ENCODE measurements at regions not wholly inside any gene's neighbourhood (a gene's known extent, or its start where the extent isn't known, plus 50 kb on each side); places are given as distances from the start of the nearest gene placed in this dataset.

GRCh38 chr6:67224989-67225388, 1410.1 kb upstream of the ADGRB3 start:
- Mint-ChIP-seq H3K36me3 (ENCODE audit: low read depth) (no peaks in the 10 kb centered on the region), H3K4me3 (no peak overlapping the region), H3K27me3 (no peaks in the 10 kb centered on the region), H3K4me1 (no peaks in the 10 kb centered on the region), H3K9me3 (peaks cover 20% of the 10 kb centered on the region), H3K27ac (no peak overlapping the region)
- ATAC-seq (replicated peaks) = no peak

GRCh38 chr6:67221226-67221625, 1413.9 kb upstream of the ADGRB3 start:
- H3K27ac Mint-ChIP-seq = no peak overlapping the region
- H3K4me1 Mint-ChIP-seq = no peaks in the 10 kb centered on the region
- no peak for ATAC-seq (replicated peaks)
- peaks cover 19% of the 10 kb centered on the region for H3K9me3 Mint-ChIP-seq
- H3K27me3 Mint-ChIP-seq = no peaks in the 10 kb centered on the region
- no peaks in the 10 kb centered on the region for H3K36me3 Mint-ChIP-seq (ENCODE audit: low read depth)
- H3K4me3 Mint-ChIP-seq = no peak overlapping the region

- H3K36me3 Mint-ChIP-seq (ENCODE audit: low read depth) = no peaks in the 10 kb centered on the region
- H3K4me1 Mint-ChIP-seq = no peaks in the 10 kb centered on the region
- ATAC-seq (replicated peaks) = no peak
- no peaks in the 10 kb centered on the region for H3K27me3 Mint-ChIP-seq
- no peak overlapping the region for H3K27ac Mint-ChIP-seq
- H3K9me3 Mint-ChIP-seq = peaks cover 19% of the 10 kb centered on the region
- H3K4me3 Mint-ChIP-seq = no peak overlapping the region
Observed at GRCh38 chr6:67219346-67219745, 1415.7 kb upstream of the ADGRB3 start.

- H3K9me3 Mint-ChIP-seq = no peaks in the 10 kb centered on the region
- H3K4me3 Mint-ChIP-seq = no peak overlapping the region
- H3K27ac Mint-ChIP-seq = no peak overlapping the region
- H3K36me3 Mint-ChIP-seq (ENCODE audit: low read depth) = no peaks in the 10 kb centered on the region
- no peak for ATAC-seq (replicated peaks)
- no peaks in the 10 kb centered on the region for H3K27me3 Mint-ChIP-seq
- no peaks in the 10 kb centered on the region for H3K4me1 Mint-ChIP-seq
Observed at GRCh38 chr6:67212584-67212983, 1422.5 kb upstream of the ADGRB3 start.

GRCh38 chr6:67210450-67210849, 1424.6 kb upstream of the ADGRB3 start:
- Mint-ChIP-seq H3K27ac (no peak overlapping the region), H3K27me3 (no peaks in the 10 kb centered on the region), H3K4me1 (no peaks in the 10 kb centered on the region), H3K36me3 (ENCODE audit: low read depth) (no peaks in the 10 kb centered on the region), H3K4me3 (no peak overlapping the region), H3K9me3 (no peaks in the 10 kb centered on the region)
- ATAC-seq (replicated peaks) = no peak

GRCh38 chr6:67201563-67201962, 1433.5 kb upstream of the ADGRB3 start:
- Mint-ChIP-seq H3K36me3 (ENCODE audit: low read depth) (no peaks in the 10 kb centered on the region), H3K9me3 (peaks cover 8% of the 10 kb centered on the region), H3K4me1 (no peaks in the 10 kb centered on the region), H3K27ac (no peak overlapping the region), H3K27me3 (no peaks in the 10 kb centered on the region), H3K4me3 (no peak overlapping the region)
- no peak for ATAC-seq (replicated peaks)

GRCh38 chr6:67200626-67201403, 1434.3 kb upstream of the ADGRB3 start:
- ATAC-seq (replicated peaks) = no peak
- H3K36me3 Mint-ChIP-seq (ENCODE audit: low read depth) = no peaks in the 10 kb centered on the region
- H3K4me3 Mint-ChIP-seq = no peak overlapping the region
- peaks cover 8% of the 10 kb centered on the region for H3K9me3 Mint-ChIP-seq
- no peak overlapping the region for H3K27ac Mint-ChIP-seq
- H3K4me1 Mint-ChIP-seq = no peaks in the 10 kb centered on the region
- H3K27me3 Mint-ChIP-seq = no peaks in the 10 kb centered on the region

- ATAC-seq (replicated peaks) = no peak
- Mint-ChIP-seq H3K9me3 (peaks cover 8% of the 10 kb centered on the region), H3K4me1 (no peaks in the 10 kb centered on the region), H3K27me3 (no peaks in the 10 kb centered on the region), H3K27ac (no peak overlapping the region), H3K4me3 (no peak overlapping the region), H3K36me3 (ENCODE audit: low read depth) (no peaks in the 10 kb centered on the region)
Observed at GRCh38 chr6:67199425-67199824, 1435.7 kb upstream of the ADGRB3 start.

- Mint-ChIP-seq H3K4me3 (no peak overlapping the region), H3K27ac (no peak overlapping the region), H3K9me3 (peaks cover 3% of the 10 kb centered on the region), H3K27me3 (no peaks in the 10 kb centered on the region), H3K4me1 (no peaks in the 10 kb centered on the region), H3K36me3 (ENCODE audit: low read depth) (no peaks in the 10 kb centered on the region)
- no peak for ATAC-seq (replicated peaks)
Observed at GRCh38 chr6:67190733-67191132, 1444.3 kb upstream of the ADGRB3 start.

- Mint-ChIP-seq H3K4me1 (no peaks in the 10 kb centered on the region), H3K36me3 (ENCODE audit: low read depth) (no peaks in the 10 kb centered on the region), H3K4me3 (no peak overlapping the region), H3K27me3 (no peaks in the 10 kb centered on the region), H3K27ac (no peak overlapping the region), H3K9me3 (peaks cover 10% of the 10 kb centered on the region)
- ATAC-seq (replicated peaks) = no peak
Observed at GRCh38 chr6:67184405-67184804, 1450.7 kb upstream of the ADGRB3 start.

- H3K4me3 Mint-ChIP-seq = no peak overlapping the region
- H3K4me1 Mint-ChIP-seq = no peaks in the 10 kb centered on the region
- H3K27me3 Mint-ChIP-seq = no peaks in the 10 kb centered on the region
- H3K9me3 Mint-ChIP-seq = peaks cover 10% of the 10 kb centered on the region
- H3K27ac Mint-ChIP-seq = no peak overlapping the region
- no peaks in the 10 kb centered on the region for H3K36me3 Mint-ChIP-seq (ENCODE audit: low read depth)
- no peak for ATAC-seq (replicated peaks)
Observed at GRCh38 chr6:67175101-67175500, 1460.0 kb upstream of the ADGRB3 start.

GRCh38 chr6:67165606-67166005, 1458.6 kb upstream of the EYS start:
- H3K27ac Mint-ChIP-seq = no peak overlapping the region
- H3K4me3 Mint-ChIP-seq = no peak overlapping the region
- ATAC-seq (replicated peaks) = no peak
- peaks cover 15% of the 10 kb centered on the region for H3K9me3 Mint-ChIP-seq
- no peaks in the 10 kb centered on the region for H3K27me3 Mint-ChIP-seq
- H3K36me3 Mint-ChIP-seq (ENCODE audit: low read depth) = no peaks in the 10 kb centered on the region
- no peaks in the 10 kb centered on the region for H3K4me1 Mint-ChIP-seq

GRCh38 chr6:67160820-67161219, 1453.8 kb upstream of the EYS start:
- no peak for ATAC-seq (replicated peaks)
- H3K4me1 Mint-ChIP-seq = no peaks in the 10 kb centered on the region
- no peak overlapping the region for H3K27ac Mint-ChIP-seq
- no peaks in the 10 kb centered on the region for H3K27me3 Mint-ChIP-seq
- no peaks in the 10 kb centered on the region for H3K36me3 Mint-ChIP-seq (ENCODE audit: low read depth)
- peaks cover 14% of the 10 kb centered on the region for H3K9me3 Mint-ChIP-seq
- no peak overlapping the region for H3K4me3 Mint-ChIP-seq

- Mint-ChIP-seq H3K4me3 (no peak overlapping the region), H3K9me3 (no peaks in the 10 kb centered on the region), H3K27ac (no peak overlapping the region), H3K27me3 (no peaks in the 10 kb centered on the region), H3K36me3 (ENCODE audit: low read depth) (no peaks in the 10 kb centered on the region), H3K4me1 (no peaks in the 10 kb centered on the region)
- ATAC-seq (replicated peaks) = no peak
Observed at GRCh38 chr6:67141005-67141404, 1434.0 kb upstream of the EYS start.

GRCh38 chr6:67133973-67134372, 1426.9 kb upstream of the EYS start:
- ATAC-seq (replicated peaks) = no peak
- Mint-ChIP-seq H3K27ac (no peak overlapping the region), H3K36me3 (ENCODE audit: low read depth) (no peaks in the 10 kb centered on the region), H3K4me1 (no peaks in the 10 kb centered on the region), H3K9me3 (peaks cover 5% of the 10 kb centered on the region), H3K4me3 (no peak overlapping the region), H3K27me3 (no peaks in the 10 kb centered on the region)

GRCh38 chr6:67131827-67132226, 1424.8 kb upstream of the EYS start:
- Mint-ChIP-seq H3K4me1 (no peaks in the 10 kb centered on the region), H3K4me3 (no peak overlapping the region), H3K27me3 (no peaks in the 10 kb centered on the region), H3K27ac (no peak overlapping the region), H3K36me3 (ENCODE audit: low read depth) (no peaks in the 10 kb centered on the region), H3K9me3 (peaks cover 5% of the 10 kb centered on the region)
- no peak for ATAC-seq (replicated peaks)
